Lower leg skin (tissue), 3 donors: ENCODE measurements at regions not wholly inside any gene's neighbourhood (a gene's known extent, or its start where the extent isn't known, plus 50 kb on each side); places are given as distances from the start of the nearest gene placed in this dataset.

Source experiments
- POLR2A ChIP-seq, 2 donors: fragments of 450-650 bp; IDR thresholded peaks; one replicate each; pipeline ENCODE4 v1.6.1; 2016 to 2017; ENCODE audit warnings: antibody characterized with exemption in 2 of 2, mild to moderate bottlenecking in 1 of 2, moderate library complexity in 1 of 2
- TF ChIP-seq, protein P1 (sequence below), 3 donors: fragments of 450-650 bp; IDR thresholded peaks; one replicate each; pipeline ENCODE4 v1.5.1; 2016; ENCODE audit warnings: antibody characterized with exemption in 3 of 3, mild to moderate bottlenecking in 3 of 3, moderate library complexity in 2 of 3

DNA sequence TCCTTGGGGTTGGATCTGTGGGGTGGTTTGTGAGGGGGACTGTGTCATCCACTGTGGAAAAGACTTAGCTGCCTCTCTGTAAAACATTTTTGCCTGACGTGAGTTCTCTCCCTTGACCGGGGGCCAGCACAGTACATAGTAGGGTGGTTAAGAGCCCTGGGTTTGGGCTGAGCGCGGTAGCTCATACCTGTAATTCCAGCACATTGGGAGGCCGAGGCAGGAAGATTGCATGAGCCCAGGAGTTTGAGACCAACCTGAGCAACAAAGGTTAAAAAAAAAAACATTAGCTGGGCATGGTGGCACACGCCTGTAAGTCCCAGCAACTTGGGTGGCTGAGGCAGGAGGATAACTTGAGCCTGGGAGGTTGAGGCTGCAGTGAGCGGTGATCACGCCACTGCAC lies 74.7 kb upstream of the WNT7B start:
- TF ChIP-seq, protein P1, sequence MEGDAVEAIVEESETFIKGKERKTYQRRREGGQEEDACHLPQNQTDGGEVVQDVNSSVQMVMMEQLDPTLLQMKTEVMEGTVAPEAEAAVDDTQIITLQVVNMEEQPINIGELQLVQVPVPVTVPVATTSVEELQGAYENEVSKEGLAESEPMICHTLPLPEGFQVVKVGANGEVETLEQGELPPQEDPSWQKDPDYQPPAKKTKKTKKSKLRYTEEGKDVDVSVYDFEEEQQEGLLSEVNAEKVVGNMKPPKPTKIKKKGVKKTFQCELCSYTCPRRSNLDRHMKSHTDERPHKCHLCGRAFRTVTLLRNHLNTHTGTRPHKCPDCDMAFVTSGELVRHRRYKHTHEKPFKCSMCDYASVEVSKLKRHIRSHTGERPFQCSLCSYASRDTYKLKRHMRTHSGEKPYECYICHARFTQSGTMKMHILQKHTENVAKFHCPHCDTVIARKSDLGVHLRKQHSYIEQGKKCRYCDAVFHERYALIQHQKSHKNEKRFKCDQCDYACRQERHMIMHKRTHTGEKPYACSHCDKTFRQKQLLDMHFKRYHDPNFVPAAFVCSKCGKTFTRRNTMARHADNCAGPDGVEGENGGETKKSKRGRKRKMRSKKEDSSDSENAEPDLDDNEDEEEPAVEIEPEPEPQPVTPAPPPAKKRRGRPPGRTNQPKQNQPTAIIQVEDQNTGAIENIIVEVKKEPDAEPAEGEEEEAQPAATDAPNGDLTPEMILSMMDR (IDR thresholded peaks at IDR 0.05) = no peak
- no peak for TF ChIP-seq POLR2A (IDR thresholded peaks at IDR 0.05)
